ENCODE measurements at regions not wholly inside any gene's neighbourhood (a gene's known extent, or its start where the extent isn't known, plus 50 kb on each side); places are given as distances from the start of the nearest gene placed in this dataset.

- TF ChIP-seq BACH1 (IDR thresholded peaks at IDR 0.05; ENCODE audit: borderline replicate concordance) (no peak), RUNX3 (IDR thresholded peaks at IDR 0.05; ENCODE audit: low read length) (no peak)
These were observed 54.5 kb upstream of the COL13A1 start (continued) for GRCh38 chr10:69747179-69747578.

GRCh38 chr10:69748621-69749020 is 53.1 kb upstream of the COL13A1 start:
- H3K4me2 ChIP-seq (ENCODE audit: control insufficient read depth, insufficient read depth), result no peak overlapping the region
- TF ChIP-seq ZNF24 (IDR thresholded peaks at IDR 0.05) (no peak), BHLHE40 (IDR thresholded peaks at IDR 0.05; ENCODE audit: borderline replicate concordance in 1 of 2, low read depth in 2 of 2, low read length in 1 of 2) (no peak), RELA (IDR thresholded peaks at IDR 0.05; ENCODE audit: borderline replicate concordance, partially characterized antibody) (no peak), BCL11A (IDR thresholded peaks at IDR 0.05; ENCODE audit: low read depth, low read length) (no peak), E2F8 (IDR thresholded peaks at IDR 0.05; ENCODE audit: low read depth, partially characterized antibody) (no peak), HDAC2 (IDR thresholded peaks at IDR 0.05) (no peak), CUX1 (IDR thresholded peaks at IDR 0.05; ENCODE audit: insufficient replicate concordance, low read depth, low read length) (no peak), STAT1 (conservative IDR thresholded peaks at IDR 0.05) (no peak), IKZF2 (IDR thresholded peaks at IDR 0.05) (no peak)
- H3K27me3 ChIP-seq (replicated peaks in 1 of 2; ENCODE audit: control insufficient read depth in 2 of 2, insufficient read depth in 2 of 2, low read length in 1 of 2), result peaks cover 1 to 5% of the 10 kb centered on the region in 2 experiments; a peak in 1 of 4 replicates
- DNase-seq (ENCODE audit: low read depth, low spot score) (no peak), FAIRE-seq (no peak), ATAC-seq (no peak)
- intact Hi-C loops (cut with micrococcal nuclease; ENCODE audit: unreplicated experiment), result loop anchor here (5.0 kb wide), 1 partner anchor 49 kb away; no protein-coding TSS in a partner anchor
- no peaks in the 10 kb centered on the region for H3K9me3 ChIP-seq (replicated peaks; ENCODE audit: control insufficient read depth, insufficient read depth, low read length)
- H3K36me3 ChIP-seq (ENCODE audit: control insufficient read depth in 2 of 2, insufficient read depth in 2 of 2, low read length in 1 of 2), result no peaks in the 10 kb centered on the region
- H3K4me3 ChIP-seq, result no peak overlapping the region
- no peak overlapping the region for H3K27ac ChIP-seq (ENCODE audit: control insufficient read depth, insufficient read depth)
- no TSS peak for BruUV-seq (replicated peaks)
- in situ Hi-C loops (cut with MboI), result no loop called here
- H4K20me1 ChIP-seq (ENCODE audit: control insufficient read depth, insufficient read depth), result no peaks in the 10 kb centered on the region
- RAD21 ChIA-PET (ENCODE audit: unreplicated experiment), result no interaction called here
- CTCF ChIA-PET, result no interaction called here
- peaks cover 7% of the 10 kb centered on the region for H3K4me1 ChIP-seq (ENCODE audit: control insufficient read depth, insufficient read depth, low read length)
- H3K9ac ChIP-seq (ENCODE audit: control insufficient read depth, insufficient read depth, low read length), result no peak overlapping the region
- H3K79me2 ChIP-seq (ENCODE audit: control insufficient read depth, insufficient read depth, low read length), result no peaks in the 10 kb centered on the region
- WGBS (ENCODE audit: insufficient coverage, insufficient replicate concordance, low lambda C conversion rate, missing lambda C conversion rate), result 0% methylated on average over 1 of the region's 1 CpG
- SMC1A ChIA-PET (ENCODE audit: uncharacterized antibody, unreplicated experiment), result interaction anchor here (1.2 kb wide), 1 partner anchor 10 kb away, joined by 3 read pairs; no protein-coding TSS in a partner anchor
- POLR2A ChIA-PET, result no interaction called here
- H2AFZ ChIP-seq (ENCODE audit: control insufficient read depth, low read depth, low read length), result no peak overlapping the region
